Liver (tissue), 8 donors: ENCODE measurements at regions not wholly inside any gene's neighbourhood (a gene's known extent, or its start where the extent isn't known, plus 50 kb on each side); places are given as distances from the start of the nearest gene placed in this dataset.

Experiments
- DNase-seq: peaks from one replicate; pipeline ENCODE4 v3.0.0-alpha.2; 2017; ENCODE audit warnings: low spot score
- H3K27ac ChIP-seq, 2 donors: one replicate each; pipeline ENCODE4 v1.7.0; 2013; ENCODE audit warnings: inconsistent platforms in 2 of 2, low read length in 2 of 2, control low read depth in 1 of 2, low read depth in 1 of 2, mild to moderate bottlenecking in 1 of 2
- H3K27me3 ChIP-seq, 4 donors: one replicate each; pipeline versions ENCODE4 v1.6.1 to v1.7.0; 2013; ENCODE audit warnings: low read length in 3 of 4, inconsistent platforms in 1 of 4, mild to moderate bottlenecking in 1 of 4, moderate library complexity in 1 of 4; ENCODE audit not compliant: control insufficient read depth in 4 of 4, insufficient read depth in 4 of 4
- H3K36me3 ChIP-seq, 4 donors: one replicate each; pipeline versions ENCODE4 v1.6.1 to v1.7.0; 2013; ENCODE audit warnings: low read length in 3 of 4, mild to moderate bottlenecking in 3 of 4, low read depth in 1 of 4, moderate library complexity in 1 of 4; ENCODE audit not compliant: control insufficient read depth in 4 of 4, insufficient read depth in 3 of 4
- H3K4me1 ChIP-seq, 4 donors: one replicate each; pipeline versions ENCODE4 v1.6.1 to v1.7.0; 2013; ENCODE audit warnings: low read length in 3 of 4, mild to moderate bottlenecking in 3 of 4, moderate library complexity in 1 of 4; ENCODE audit not compliant: control insufficient read depth in 4 of 4, insufficient read depth in 4 of 4
- H3K4me3 ChIP-seq, 3 donors: one replicate each; pipeline versions ENCODE4 v1.6.1 to v1.7.0; 2013; ENCODE audit warnings: low read length in 3 of 3, control low read depth in 1 of 3, low read depth in 1 of 3, mild to moderate bottlenecking in 1 of 3
- H3K9ac ChIP-seq, 2 donors: one replicate each; pipeline ENCODE4 v1.7.0; 2013; ENCODE audit warnings: low read length in 2 of 2, mild to moderate bottlenecking in 2 of 2, moderate library complexity in 2 of 2, control low read depth in 1 of 2, low read depth in 1 of 2
- H3K9me3 ChIP-seq, 4 donors: one replicate each; pipeline versions ENCODE4 v1.6.1 to v1.7.0; 2013; ENCODE audit warnings: low read length in 3 of 4; ENCODE audit not compliant: control insufficient read depth in 4 of 4
- EGR1 ChIP-seq, 2 donors: IDR thresholded peaks; 2 replicates each; pipeline ENCODE4 v1.6.1; 2016 to 2018; ENCODE audit warnings: antibody characterized with exemption in 2 of 2, low read depth in 2 of 2
- FOXA1 ChIP-seq: IDR thresholded peaks from 2 replicates; pipeline ENCODE4 v1.6.1; 2016; ENCODE audit warnings: antibody characterized with exemption
- FOXA2 ChIP-seq: IDR thresholded peaks from 2 replicates; pipeline ENCODE4 v1.6.1; 2016; ENCODE audit warnings: antibody characterized with exemption
- HNF4G ChIP-seq: IDR thresholded peaks from 2 replicates; pipeline ENCODE4 v1.6.1; 2016; ENCODE audit warnings: antibody characterized with exemption
- JUND ChIP-seq, 2 donors: IDR thresholded peaks; 2 replicates each; pipeline ENCODE4 v1.6.1; 2016; ENCODE audit warnings: antibody characterized with exemption in 2 of 2
- SP1 ChIP-seq: IDR thresholded peaks from 2 replicates; pipeline ENCODE4 v1.6.1; 2018; ENCODE audit warnings: antibody characterized with exemption, mild to moderate bottlenecking
- YY1 ChIP-seq: IDR thresholded peaks from 2 replicates; pipeline ENCODE4 v1.6.1; 2016; ENCODE audit warnings: antibody characterized with exemption, mild to moderate bottlenecking
- WGBS: extraction: QIAGEN DNeasy Blood & Tissue Kit; methylation state at CpG from one replicate; pipeline ENCODE4 v1.1.7; 2013; 5-methylcytosine and 5-hydroxymethylcytosine counted together
- TF ChIP-seq, protein P1 (sequence below): IDR thresholded peaks from 2 replicates; pipeline ENCODE4 v1.6.1; 2016; ENCODE audit warnings: antibody characterized with exemption
- TF ChIP-seq, protein P2 (sequence below): fragments of 150-350 bp; IDR thresholded peaks from 2 replicates; pipeline ENCODE4 v1.5.1; 2017; ENCODE audit warnings: improper control_type of control experiment, low read depth, low read length; ENCODE audit not compliant: missing input control
- TF ChIP-seq, protein P3 (sequence below): IDR thresholded peaks from 2 replicates; pipeline ENCODE4 v1.6.1; 2016; ENCODE audit warnings: antibody characterized with exemption
- TF ChIP-seq, protein P4 (sequence below): IDR thresholded peaks from 2 replicates; pipeline ENCODE4 v1.6.1; 2016; ENCODE audit warnings: antibody characterized with exemption
- donor health status: healthy.
- donor health status: healthy.
- donor health status: healthy.
- donor health status: healthy.
- donor health status: healthy.

DNA sequence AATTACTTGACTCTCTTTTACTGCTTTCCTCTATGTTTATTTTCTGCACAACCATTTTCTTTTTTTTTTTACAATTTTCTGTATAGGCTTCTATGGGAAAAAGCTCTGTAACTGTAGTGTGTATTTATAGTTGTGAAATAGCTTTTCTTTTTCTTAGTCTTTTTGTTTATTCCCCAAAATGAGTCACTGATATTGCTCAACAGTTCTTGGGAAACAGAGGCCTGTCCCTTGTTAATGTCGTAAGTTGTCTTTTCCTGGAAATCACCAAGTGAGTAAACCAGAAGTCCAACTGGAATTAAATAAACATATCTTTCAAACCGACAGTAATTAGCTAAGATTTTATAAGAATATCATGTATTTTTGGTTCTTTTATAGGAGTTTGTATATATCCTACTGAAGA, 325.1 kb upstream of the PRR16 start (continued):
- TF ChIP-seq, protein P1, sequence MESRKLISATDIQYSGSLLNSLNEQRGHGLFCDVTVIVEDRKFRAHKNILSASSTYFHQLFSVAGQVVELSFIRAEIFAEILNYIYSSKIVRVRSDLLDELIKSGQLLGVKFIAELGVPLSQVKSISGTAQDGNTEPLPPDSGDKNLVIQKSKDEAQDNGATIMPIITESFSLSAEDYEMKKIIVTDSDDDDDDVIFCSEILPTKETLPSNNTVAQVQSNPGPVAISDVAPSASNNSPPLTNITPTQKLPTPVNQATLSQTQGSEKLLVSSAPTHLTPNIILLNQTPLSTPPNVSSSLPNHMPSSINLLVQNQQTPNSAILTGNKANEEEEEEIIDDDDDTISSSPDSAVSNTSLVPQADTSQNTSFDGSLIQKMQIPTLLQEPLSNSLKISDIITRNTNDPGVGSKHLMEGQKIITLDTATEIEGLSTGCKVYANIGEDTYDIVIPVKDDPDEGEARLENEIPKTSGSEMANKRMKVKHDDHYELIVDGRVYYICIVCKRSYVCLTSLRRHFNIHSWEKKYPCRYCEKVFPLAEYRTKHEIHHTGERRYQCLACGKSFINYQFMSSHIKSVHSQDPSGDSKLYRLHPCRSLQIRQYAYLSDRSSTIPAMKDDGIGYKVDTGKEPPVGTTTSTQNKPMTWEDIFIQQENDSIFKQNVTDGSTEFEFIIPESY, result peak; percentile 63
- TF ChIP-seq FOXA2 (peak; percentile 60), FOXA1 (peak; percentile 51)

DNA sequence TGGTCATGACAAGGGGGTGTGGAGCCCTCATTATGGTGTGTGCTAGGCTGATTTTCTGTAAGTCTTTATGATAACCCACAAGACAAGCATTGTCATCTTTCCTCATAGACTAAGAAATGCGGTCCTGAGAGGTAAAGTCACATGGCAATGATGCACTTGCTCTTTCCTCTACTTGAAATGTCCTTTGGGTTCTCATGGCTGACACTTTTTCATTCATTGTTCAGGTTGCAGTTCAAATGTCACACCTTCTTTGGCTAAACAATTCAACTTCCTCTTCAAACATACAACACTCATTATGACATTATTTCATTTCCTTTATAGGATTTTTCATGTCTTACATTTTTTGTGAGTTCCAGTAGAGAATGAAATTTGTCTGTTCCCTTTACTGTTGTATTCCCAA, 323.6 kb upstream of the PRR16 start:
- H3K9me3 ChIP-seq, result peaks cover 0 to 7% (median 2%) of the 10 kb centered on the region in 4 donors
- H3K4me1 ChIP-seq, result peaks cover 0 to 6% (median under 1%) of the 10 kb centered on the region in 4 donors
- TF ChIP-seq FOXA2 (no peak), FOXA1 (no peak), EGR1 (IDR thresholded peaks at IDR 0.05; ENCODE audit: low read depth in 2 of 2) (no peak), YY1 (no peak), JUND (IDR thresholded peaks at IDR 0.05) (no peak)
- TF ChIP-seq, protein P2, sequence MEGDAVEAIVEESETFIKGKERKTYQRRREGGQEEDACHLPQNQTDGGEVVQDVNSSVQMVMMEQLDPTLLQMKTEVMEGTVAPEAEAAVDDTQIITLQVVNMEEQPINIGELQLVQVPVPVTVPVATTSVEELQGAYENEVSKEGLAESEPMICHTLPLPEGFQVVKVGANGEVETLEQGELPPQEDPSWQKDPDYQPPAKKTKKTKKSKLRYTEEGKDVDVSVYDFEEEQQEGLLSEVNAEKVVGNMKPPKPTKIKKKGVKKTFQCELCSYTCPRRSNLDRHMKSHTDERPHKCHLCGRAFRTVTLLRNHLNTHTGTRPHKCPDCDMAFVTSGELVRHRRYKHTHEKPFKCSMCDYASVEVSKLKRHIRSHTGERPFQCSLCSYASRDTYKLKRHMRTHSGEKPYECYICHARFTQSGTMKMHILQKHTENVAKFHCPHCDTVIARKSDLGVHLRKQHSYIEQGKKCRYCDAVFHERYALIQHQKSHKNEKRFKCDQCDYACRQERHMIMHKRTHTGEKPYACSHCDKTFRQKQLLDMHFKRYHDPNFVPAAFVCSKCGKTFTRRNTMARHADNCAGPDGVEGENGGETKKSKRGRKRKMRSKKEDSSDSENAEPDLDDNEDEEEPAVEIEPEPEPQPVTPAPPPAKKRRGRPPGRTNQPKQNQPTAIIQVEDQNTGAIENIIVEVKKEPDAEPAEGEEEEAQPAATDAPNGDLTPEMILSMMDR, result no peak
- TF ChIP-seq, protein P3, sequence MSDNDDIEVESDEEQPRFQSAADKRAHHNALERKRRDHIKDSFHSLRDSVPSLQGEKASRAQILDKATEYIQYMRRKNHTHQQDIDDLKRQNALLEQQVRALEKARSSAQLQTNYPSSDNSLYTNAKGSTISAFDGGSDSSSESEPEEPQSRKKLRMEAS, result no peak
- TF ChIP-seq, protein P1, result no peak
- no peak for DNase-seq
- no peak overlapping the region for H3K9ac ChIP-seq
- H3K27ac ChIP-seq, result no peak overlapping the region
- whole genome bisulfite sequencing, result 85% methylated on average over 1 of the region's 1 CpG
- H3K4me3 ChIP-seq, result no peak overlapping the region
- no peaks in the 10 kb centered on the region for H3K27me3 ChIP-seq
- H3K36me3 ChIP-seq, result no peaks in the 10 kb centered on the region

DNA sequence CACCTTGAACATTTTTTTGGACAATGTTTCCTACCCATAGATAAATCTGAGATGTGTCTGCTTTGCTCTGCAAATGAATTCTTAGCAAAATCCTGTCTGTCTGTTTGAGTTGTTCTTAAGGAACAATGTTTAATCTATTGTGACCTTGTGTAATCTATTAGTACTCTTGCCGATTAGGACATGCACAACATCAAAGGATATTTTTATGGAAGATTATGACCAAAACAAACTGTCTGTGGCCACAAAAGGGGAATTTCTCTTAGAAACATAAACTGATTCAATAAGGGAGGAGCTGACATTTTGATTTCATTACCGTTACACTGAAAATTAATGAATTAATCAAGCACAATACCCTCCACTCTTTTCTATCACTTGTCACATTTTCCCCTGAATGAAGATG, 323.0 kb upstream of the PRR16 start:
- Histone ChIP-seq H3K9me3 (peaks cover 0 to 7% (median 2%) of the 10 kb centered on the region in 4 donors), H3K27me3 (no peaks in the 10 kb centered on the region), H3K4me3 (no peak overlapping the region), H3K27ac (no peak overlapping the region), H3K36me3 (no peaks in the 10 kb centered on the region), H3K9ac (no peak overlapping the region), H3K4me1 (peaks cover 0 to 6% (median under 1%) of the 10 kb centered on the region in 4 donors)
- TF ChIP-seq SP1, result no peak
- TF ChIP-seq, protein P2, result no peak
- TF ChIP-seq YY1, result no peak
- TF ChIP-seq, protein P4, sequence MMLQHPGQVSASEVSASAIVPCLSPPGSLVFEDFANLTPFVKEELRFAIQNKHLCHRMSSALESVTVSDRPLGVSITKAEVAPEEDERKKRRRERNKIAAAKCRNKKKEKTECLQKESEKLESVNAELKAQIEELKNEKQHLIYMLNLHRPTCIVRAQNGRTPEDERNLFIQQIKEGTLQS, result no peak
- TF ChIP-seq HNF4G, result no peak
- TF ChIP-seq, protein P3, result no peak
- WGBS, result 68% methylated on average over 2 of the region's 2 CpGs
- no peak for DNase-seq
